ENCODE measurements at regions not wholly inside any gene's neighbourhood (a gene's known extent, or its start where the extent isn't known, plus 50 kb on each side); places are given as distances from the start of the nearest gene placed in this dataset.

DNA sequence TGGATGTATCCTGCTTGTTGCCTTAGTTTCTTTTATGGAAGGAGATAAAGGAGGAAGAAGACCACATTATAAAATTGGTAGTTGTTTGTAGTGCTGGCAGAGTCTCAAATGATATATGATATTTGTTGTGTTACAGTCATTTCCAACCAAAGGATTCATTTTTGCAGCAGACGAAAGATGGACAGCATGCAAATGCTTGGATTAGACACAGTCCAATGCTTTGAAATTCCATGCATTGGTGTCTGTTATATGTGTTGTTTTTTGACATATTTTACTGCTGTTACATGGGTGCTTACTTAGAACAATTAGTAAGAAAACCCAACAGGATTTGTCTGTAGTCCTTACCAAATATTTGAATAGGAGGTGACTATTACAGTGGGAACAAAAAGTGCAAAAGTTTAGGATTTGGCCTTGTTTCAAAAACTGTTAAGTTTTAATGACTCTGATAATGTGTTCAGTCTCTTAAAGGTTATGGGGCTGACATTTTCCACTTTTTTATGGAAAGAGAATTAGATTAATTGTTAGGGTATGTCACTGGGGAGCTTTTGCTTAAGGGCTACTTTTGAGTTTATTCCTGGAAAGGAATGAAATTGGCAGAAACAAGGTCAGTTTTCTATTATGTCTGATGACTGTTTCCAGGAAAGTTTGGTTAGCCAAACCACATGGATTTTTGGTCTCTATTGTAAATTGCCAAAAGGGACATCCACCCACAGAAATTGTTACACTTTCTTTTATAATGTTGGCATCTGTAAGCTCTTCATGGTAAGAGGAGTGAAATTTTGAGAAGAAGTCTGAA is 229.4 kb upstream of the MMADHC start:
- TF ChIP-seq ZNF274 (IDR thresholded peaks at IDR 0.05; ENCODE audit: low read depth, low read length): no peak
- Histone ChIP-seq H3K9me3 (ENCODE audit: insufficient read depth, low read length) (no peaks in the 10 kb centered on the region), H3K36me3 (ENCODE audit: insufficient read depth, insufficient read length, low read length) (no peaks in the 10 kb centered on the region), H3K9ac (ENCODE audit: insufficient read length, low read depth) (no peak overlapping the region), H3K27me3 (ENCODE audit: insufficient read depth, insufficient read length) (no peaks in the 10 kb centered on the region), H3K4me1 (ENCODE audit: insufficient read depth, insufficient read length) (no peaks in the 10 kb centered on the region), H3K4me3 (ENCODE audit: insufficient read length, low read depth) (no peak overlapping the region)
- DNase-seq (ENCODE audit: low read depth, low spot score): no peak

DNA sequence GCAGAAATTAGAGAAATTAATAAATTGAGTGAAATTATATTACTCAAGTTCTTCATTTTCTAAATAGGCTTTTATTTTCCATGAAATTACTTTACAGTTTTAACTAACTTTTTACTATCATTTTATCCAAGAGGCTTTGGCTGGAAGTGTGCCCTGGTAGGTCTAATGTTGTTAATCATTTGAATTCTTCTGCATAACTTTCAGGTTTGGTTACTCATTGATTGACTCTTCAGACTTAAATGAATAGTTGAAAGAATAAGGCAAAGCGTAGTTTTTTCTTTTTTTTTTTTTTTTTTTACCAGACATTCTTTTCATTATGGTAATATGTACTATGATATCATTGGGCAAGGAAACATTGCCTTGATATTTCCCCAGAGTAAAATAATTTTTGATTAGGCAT is 228.4 kb upstream of the MMADHC start:
- Histone ChIP-seq H3K27me3 (ENCODE audit: insufficient read depth, insufficient read length) (no peaks in the 10 kb centered on the region), H3K36me3 (ENCODE audit: insufficient read depth, insufficient read length, low read length) (no peaks in the 10 kb centered on the region), H3K4me3 (ENCODE audit: insufficient read length, low read depth) (no peak overlapping the region), H3K9ac (ENCODE audit: insufficient read length, low read depth) (no peak overlapping the region), H3K9me3 (ENCODE audit: insufficient read depth, low read length) (no peaks in the 10 kb centered on the region), H3K4me1 (ENCODE audit: insufficient read depth, insufficient read length) (no peaks in the 10 kb centered on the region)
- DNase-seq (ENCODE audit: low read depth, low spot score): no peak
- TF ChIP-seq ZNF274 (IDR thresholded peaks at IDR 0.05; ENCODE audit: low read depth, low read length) (no peak), SUZ12 (IDR thresholded peaks at IDR 0.05; ENCODE audit: extremely low read depth, insufficient read depth, insufficient read length) (no peak), YY1 (IDR thresholded peaks at IDR 0.05; ENCODE audit: insufficient read depth, insufficient read length) (no peak)

DNA sequence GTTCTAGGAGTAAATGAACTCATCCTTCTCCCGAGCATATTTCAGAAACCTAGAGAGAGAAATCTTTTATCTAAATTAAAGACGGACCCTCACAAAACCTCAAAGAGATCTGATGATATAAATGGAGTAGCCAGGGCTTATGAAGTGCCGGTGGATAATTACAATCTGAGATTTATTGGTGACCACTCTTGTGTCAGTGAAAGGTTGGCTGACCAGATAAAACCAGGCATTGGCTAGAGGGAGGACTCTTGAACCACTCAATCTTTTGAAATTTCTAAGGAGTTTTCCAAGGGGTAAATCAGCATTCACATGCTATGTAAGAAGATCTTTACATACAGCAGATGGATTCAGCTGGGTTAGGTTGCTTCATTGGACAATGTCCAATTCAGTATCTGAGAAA is 227.3 kb upstream of the MMADHC start:
- Histone ChIP-seq H3K4me3 (ENCODE audit: insufficient read length, low read depth) (no peak overlapping the region), H3K9ac (ENCODE audit: insufficient read length, low read depth) (no peak overlapping the region), H3K27me3 (ENCODE audit: insufficient read depth, insufficient read length) (no peaks in the 10 kb centered on the region), H3K4me1 (ENCODE audit: insufficient read depth, insufficient read length) (no peaks in the 10 kb centered on the region), H3K36me3 (ENCODE audit: insufficient read depth, insufficient read length, low read length) (no peaks in the 10 kb centered on the region), H3K9me3 (ENCODE audit: insufficient read depth, low read length) (no peaks in the 10 kb centered on the region)
- DNase-seq (ENCODE audit: low read depth, low spot score): no peak
- TF ChIP-seq ZNF274 (IDR thresholded peaks at IDR 0.05; ENCODE audit: low read depth, low read length) (no peak), YY1 (IDR thresholded peaks at IDR 0.05; ENCODE audit: insufficient read depth, insufficient read length) (no peak), SUZ12 (IDR thresholded peaks at IDR 0.05; ENCODE audit: extremely low read depth, insufficient read depth, insufficient read length) (no peak)

DNA sequence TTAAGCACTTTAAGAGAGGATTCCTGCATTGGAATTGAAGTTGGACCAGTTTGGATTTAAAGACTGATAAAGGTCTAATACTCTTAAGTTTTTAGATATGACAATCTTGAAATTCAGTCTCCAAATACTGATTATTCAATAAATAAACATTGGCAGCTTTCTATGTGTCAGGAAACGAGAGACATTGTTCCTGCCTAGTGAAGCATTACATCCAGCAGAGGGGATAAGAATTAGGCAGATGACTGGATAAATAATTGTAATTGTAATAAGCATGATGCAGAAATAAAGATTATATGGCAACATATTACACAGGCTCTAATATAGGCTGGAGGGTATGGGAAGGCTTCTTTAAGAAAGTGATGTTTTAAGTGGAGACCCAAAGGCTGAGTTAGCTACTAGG is 226.5 kb upstream of the MMADHC start:
- Histone ChIP-seq H3K9ac (ENCODE audit: insufficient read length, low read depth) (no peak overlapping the region), H3K36me3 (ENCODE audit: insufficient read depth, insufficient read length, low read length) (no peaks in the 10 kb centered on the region), H3K9me3 (ENCODE audit: insufficient read depth, low read length) (no peaks in the 10 kb centered on the region), H3K4me3 (ENCODE audit: insufficient read length, low read depth) (no peak overlapping the region), H3K27me3 (ENCODE audit: insufficient read depth, insufficient read length) (no peaks in the 10 kb centered on the region), H3K4me1 (ENCODE audit: insufficient read depth, insufficient read length) (no peaks in the 10 kb centered on the region)
- no peak for DNase-seq (ENCODE audit: low read depth, low spot score)
- TF ChIP-seq YY1 (IDR thresholded peaks at IDR 0.05; ENCODE audit: insufficient read depth, insufficient read length) (no peak), ZNF274 (IDR thresholded peaks at IDR 0.05; ENCODE audit: low read depth, low read length) (no peak), SUZ12 (IDR thresholded peaks at IDR 0.05; ENCODE audit: extremely low read depth, insufficient read depth, insufficient read length) (no peak)

DNA sequence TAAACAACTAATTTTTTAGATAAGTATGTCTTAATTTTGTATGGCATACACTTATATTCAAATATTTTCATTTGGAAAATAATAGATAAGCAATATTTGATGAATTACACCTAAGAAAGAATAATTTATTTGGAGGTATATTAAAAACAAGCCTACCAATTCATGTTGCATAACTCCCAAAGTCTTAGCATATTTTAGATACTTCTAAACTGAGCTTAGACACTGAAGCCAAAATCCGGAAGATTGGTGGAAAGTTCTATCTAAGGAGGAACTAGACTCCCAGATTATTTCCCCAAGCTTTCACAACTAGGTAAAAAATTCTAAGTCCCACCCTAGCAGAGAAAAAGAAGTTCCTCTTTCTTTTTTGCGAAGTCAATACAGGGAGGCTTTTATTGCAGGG is 221.0 kb upstream of the MMADHC start:
- Histone ChIP-seq H3K36me3 (ENCODE audit: insufficient read depth, insufficient read length, low read length) (no peaks in the 10 kb centered on the region), H3K27me3 (ENCODE audit: insufficient read depth, insufficient read length) (no peaks in the 10 kb centered on the region), H3K4me1 (ENCODE audit: insufficient read depth, insufficient read length) (no peaks in the 10 kb centered on the region), H3K9ac (ENCODE audit: insufficient read length, low read depth) (no peak overlapping the region), H3K9me3 (ENCODE audit: insufficient read depth, low read length) (no peaks in the 10 kb centered on the region), H3K4me3 (ENCODE audit: insufficient read length, low read depth) (no peak overlapping the region)
- DNase-seq (ENCODE audit: low read depth, low spot score): no peak
- TF ChIP-seq ZNF274 (IDR thresholded peaks at IDR 0.05; ENCODE audit: low read depth, low read length): no peak

DNA sequence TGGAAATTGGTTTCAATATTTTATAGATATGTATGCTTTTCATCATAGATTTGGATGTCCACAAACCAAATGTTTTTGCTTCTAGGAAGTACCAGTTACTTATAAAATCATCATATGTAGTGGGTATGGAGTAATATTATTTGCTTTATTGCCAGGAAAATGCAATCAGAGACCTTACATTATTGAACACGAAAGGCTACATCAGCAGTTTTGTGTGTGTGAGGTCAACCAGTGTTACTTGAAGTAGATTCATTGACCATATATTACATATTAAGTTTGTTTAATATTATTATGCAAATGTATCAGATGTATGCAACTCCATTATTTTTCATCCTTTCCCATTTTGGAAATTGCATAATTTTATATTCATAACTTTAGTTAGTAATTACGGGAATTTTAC is 219.1 kb upstream of the MMADHC start:
- H3K9ac ChIP-seq (ENCODE audit: insufficient read length, low read depth): no peak overlapping the region
- H3K9me3 ChIP-seq (ENCODE audit: insufficient read depth, low read length): no peaks in the 10 kb centered on the region
- H3K27me3 ChIP-seq (ENCODE audit: insufficient read depth, insufficient read length): no peaks in the 10 kb centered on the region
- H3K36me3 ChIP-seq (ENCODE audit: insufficient read depth, insufficient read length, low read length): no peaks in the 10 kb centered on the region
- TF ChIP-seq SUZ12 (IDR thresholded peaks at IDR 0.05; ENCODE audit: extremely low read depth, insufficient read depth, insufficient read length): no peak
- TF ChIP-seq YY1 (IDR thresholded peaks at IDR 0.05; ENCODE audit: insufficient read depth, insufficient read length): no peak
- no peak for TF ChIP-seq ZNF274 (IDR thresholded peaks at IDR 0.05; ENCODE audit: low read depth, low read length)
- H3K4me3 ChIP-seq (ENCODE audit: insufficient read length, low read depth): no peak overlapping the region
- DNase-seq (ENCODE audit: low read depth, low spot score): no peak
- H3K4me1 ChIP-seq (ENCODE audit: insufficient read depth, insufficient read length): no peaks in the 10 kb centered on the region

DNA sequence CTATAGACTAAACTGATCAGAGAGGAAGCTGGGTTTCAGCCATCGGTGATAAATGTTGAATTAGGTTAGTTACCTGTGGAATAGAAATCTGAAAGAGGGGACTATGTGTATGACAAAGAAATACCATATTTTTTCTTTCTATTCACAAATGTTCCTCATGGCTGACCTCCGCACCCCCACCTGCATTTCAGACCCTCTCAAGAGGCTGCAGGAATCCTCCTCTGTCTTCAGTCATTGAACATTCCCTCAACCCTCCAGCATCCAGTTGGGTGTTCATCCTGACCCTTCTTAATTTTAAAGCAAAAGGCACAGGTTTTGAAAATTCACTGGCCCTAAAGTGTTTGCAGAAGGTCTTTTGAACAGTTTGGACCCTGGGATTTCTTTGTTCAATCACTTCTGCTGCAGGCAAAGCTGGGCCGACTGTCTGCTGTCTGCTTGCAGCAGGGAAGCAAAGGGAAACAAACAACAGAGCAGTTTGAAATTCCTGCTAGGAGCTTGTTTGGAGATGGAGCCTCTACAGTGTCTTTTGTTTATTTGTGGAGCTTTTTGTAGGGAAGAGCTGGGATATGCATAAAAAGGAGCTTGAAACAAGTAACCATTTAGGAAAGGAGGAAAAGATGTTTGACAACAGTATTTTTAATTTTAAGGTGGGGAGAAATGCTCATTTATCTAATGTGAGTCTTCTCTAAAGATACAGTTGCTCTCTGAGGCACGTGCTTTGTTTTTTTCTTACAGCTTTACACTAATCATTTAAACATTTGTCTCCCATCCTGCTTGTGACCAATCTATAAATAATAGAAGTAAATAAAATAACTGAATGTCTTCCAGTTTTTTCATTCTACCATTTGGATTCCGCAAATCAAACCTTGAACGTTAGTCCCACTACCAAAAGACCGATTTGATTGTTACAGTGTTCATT is 213.3 kb upstream of the MMADHC start:
- Histone ChIP-seq H3K36me3 (ENCODE audit: insufficient read depth, insufficient read length, low read length) (no peaks in the 10 kb centered on the region), H3K9ac (ENCODE audit: insufficient read length, low read depth) (no peak overlapping the region), H3K27me3 (ENCODE audit: insufficient read depth, insufficient read length) (no peaks in the 10 kb centered on the region), H3K4me3 (ENCODE audit: insufficient read length, low read depth) (no peak overlapping the region), H3K9me3 (ENCODE audit: insufficient read depth, low read length) (peaks cover 11% of the 10 kb centered on the region; the same call in 1 of the 2 replicates), H3K4me1 (ENCODE audit: insufficient read depth, insufficient read length) (no peaks in the 10 kb centered on the region)
- DNase-seq (ENCODE audit: low read depth, low spot score): peak; percentile 57
- no peak for TF ChIP-seq SUZ12 (IDR thresholded peaks at IDR 0.05; ENCODE audit: extremely low read depth, insufficient read depth, insufficient read length)
- no peak for TF ChIP-seq ZNF274 (IDR thresholded peaks at IDR 0.05; ENCODE audit: low read depth, low read length)
- no peak for TF ChIP-seq YY1 (IDR thresholded peaks at IDR 0.05; ENCODE audit: insufficient read depth, insufficient read length)
